ENCODE measurements at regions not wholly inside any gene's neighbourhood (a gene's known extent, or its start where the extent isn't known, plus 50 kb on each side); places are given as distances from the start of the nearest gene placed in this dataset.

- DNase-seq (ENCODE audit: low read depth), result no peak
Measured at GRCh38 chr13:76795701-76796695, 90.2 kb downstream of the KCTD12 start.

GRCh38 chr13:76792731-76793347 is 93.4 kb downstream of the KCTD12 start:
- peak; percentile 75 for DNase-seq (ENCODE audit: low read depth)

- no peak for DNase-seq (ENCODE audit: low read depth)
Measured at GRCh38 chr13:76790980-76791819, 95.0 kb downstream of the KCTD12 start.

GRCh38 chr13:76790526-76790925 is 95.7 kb downstream of the KCTD12 start:
- DNase-seq (ENCODE audit: low read depth), result no peak

GRCh38 chr13:76783798-76784197 is 102.4 kb downstream of the KCTD12 start:
- no peak for DNase-seq (ENCODE audit: low read depth)

- DNase-seq (ENCODE audit: low read depth), result no peak
Measured at GRCh38 chr13:76778853-76779252, 107.4 kb downstream of the KCTD12 start.

GRCh38 chr13:76777096-76777495 is 109.1 kb downstream of the KCTD12 start:
- no peak for DNase-seq (ENCODE audit: low read depth)

- DNase-seq (ENCODE audit: low read depth), result peak; percentile 29
Measured at GRCh38 chr13:76775088-76775740, 111.0 kb downstream of the KCTD12 start.

- DNase-seq (ENCODE audit: low read depth), result no peak
Measured at GRCh38 chr13:76773448-76774094, 112.6 kb downstream of the KCTD12 start.

GRCh38 chr13:76772241-76772640 is 114.0 kb downstream of the KCTD12 start:
- DNase-seq (ENCODE audit: low read depth), result no peak

- DNase-seq (ENCODE audit: low read depth), result no peak
Measured at GRCh38 chr13:76769271-76769791, 116.9 kb downstream of the KCTD12 start.

- no peak for DNase-seq (ENCODE audit: low read depth)
Measured at GRCh38 chr13:76768384-76768783, 117.8 kb downstream of the KCTD12 start.

GRCh38 chr13:76764916-76765315 is 121.3 kb downstream of the KCTD12 start:
- DNase-seq (ENCODE audit: low read depth), result no peak

GRCh38 chr13:76764429-76764828 is 121.8 kb downstream of the KCTD12 start:
- no peak for DNase-seq (ENCODE audit: low read depth)

GRCh38 chr13:76762721-76763120 is 123.5 kb downstream of the KCTD12 start:
- no peak for DNase-seq (ENCODE audit: low read depth)

- peak; percentile 65 for DNase-seq (ENCODE audit: low read depth)
Measured at GRCh38 chr13:76759877-76760276, 126.3 kb downstream of the KCTD12 start.

- peak; percentile 35 for DNase-seq (ENCODE audit: low read depth)
Measured at GRCh38 chr13:76758738-76759137, 127.5 kb downstream of the KCTD12 start.

- peak; percentile 62 for DNase-seq (ENCODE audit: low read depth)
Measured at GRCh38 chr13:76758257-76758656, 127.9 kb downstream of the KCTD12 start.

GRCh38 chr13:76756451-76756850 is 129.8 kb downstream of the KCTD12 start:
- DNase-seq (ENCODE audit: low read depth), result no peak

GRCh38 chr13:76754414-76754813 is 131.8 kb downstream of the KCTD12 start:
- peak; percentile 79 for DNase-seq (ENCODE audit: low read depth)

GRCh38 chr13:76751278-76751677 is 134.9 kb downstream of the KCTD12 start:
- DNase-seq (ENCODE audit: low read depth), result no peak

Measured in amniotic epithelial cell (primary cell).